ENCODE measurements at regions not wholly inside any gene's neighbourhood (a gene's known extent, or its start where the extent isn't known, plus 50 kb on each side); places are given as distances from the start of the nearest gene placed in this dataset.

DNA sequence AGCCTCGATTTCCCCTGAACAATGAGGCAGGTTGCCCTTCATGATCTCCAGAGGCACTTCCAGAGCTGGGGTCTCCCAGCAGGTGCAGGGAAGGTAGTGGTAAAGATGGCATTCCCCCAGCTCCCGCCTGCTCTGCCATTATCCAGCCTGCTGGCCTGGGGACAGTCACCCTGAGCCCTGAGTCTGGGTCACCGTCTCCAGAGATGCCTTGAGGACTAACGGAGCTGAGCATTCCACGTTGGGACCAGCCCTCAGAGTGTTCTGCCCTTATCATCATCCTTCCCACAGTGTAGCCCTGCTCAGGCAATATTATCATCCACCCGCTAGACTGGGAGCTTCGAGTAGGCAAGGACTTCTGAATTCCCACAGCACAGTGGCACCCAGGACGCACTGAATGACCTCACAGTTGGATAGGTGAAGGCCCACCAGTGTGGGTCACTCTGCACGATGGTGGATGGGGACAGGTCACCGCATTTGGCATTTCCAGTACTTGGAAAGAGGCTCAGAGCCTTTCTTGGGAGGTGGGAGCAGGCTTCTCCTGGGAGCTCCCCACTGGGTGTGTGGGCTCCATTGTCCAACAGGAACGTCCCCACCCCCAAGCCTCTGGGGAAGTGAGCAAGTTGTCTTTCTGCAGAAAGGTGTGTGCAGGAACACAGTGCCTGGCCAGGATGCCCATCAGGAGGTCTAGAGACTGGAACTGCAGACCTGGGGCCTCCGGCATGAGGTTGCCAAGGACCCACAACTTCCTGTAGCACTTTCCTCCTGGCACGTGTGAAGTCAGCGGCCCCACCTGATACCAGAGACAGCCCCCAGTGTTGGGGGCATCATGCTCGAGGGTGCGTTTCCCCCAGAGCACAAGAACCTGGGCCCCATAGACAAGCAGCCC is 51.4 kb upstream of the WNT7B start:
- H4K20me1 ChIP-seq (ENCODE audit: insufficient read depth, low read length) = no peaks in the 10 kb centered on the region
- H3K4me1 ChIP-seq (ENCODE audit: insufficient read depth, low read length, poor library complexity, severe bottlenecking) = no peaks in the 10 kb centered on the region
- no peak overlapping the region for H3K4me3 ChIP-seq (ENCODE audit: low read depth, low read length, poor library complexity, severe bottlenecking)
- intact Hi-C loops (cut with micrococcal nuclease; ENCODE audit: unreplicated experiment) = no loop called here
- DNase-seq (ENCODE audit: low spot score) = no peak
- CTCF ChIA-PET (ENCODE audit: unreplicated experiment) = no interaction called here
- H2AFZ ChIP-seq (ENCODE audit: low read length) = no peak overlapping the region
- no peaks in the 10 kb centered on the region for H3K36me3 ChIP-seq (ENCODE audit: insufficient read depth, low read length)
- H3K9me3 ChIP-seq (ENCODE audit: low read length) = no peaks in the 10 kb centered on the region
- H3K9me2 ChIP-seq (ENCODE audit: insufficient read depth, low read length) = no peaks in the 10 kb centered on the region
- TF ChIP-seq EZH2phosphoT487 (IDR thresholded peaks at IDR 0.05; ENCODE audit: borderline replicate concordance, low read depth, low read length) = no peak
- TF ChIP-seq, protein P1, sequence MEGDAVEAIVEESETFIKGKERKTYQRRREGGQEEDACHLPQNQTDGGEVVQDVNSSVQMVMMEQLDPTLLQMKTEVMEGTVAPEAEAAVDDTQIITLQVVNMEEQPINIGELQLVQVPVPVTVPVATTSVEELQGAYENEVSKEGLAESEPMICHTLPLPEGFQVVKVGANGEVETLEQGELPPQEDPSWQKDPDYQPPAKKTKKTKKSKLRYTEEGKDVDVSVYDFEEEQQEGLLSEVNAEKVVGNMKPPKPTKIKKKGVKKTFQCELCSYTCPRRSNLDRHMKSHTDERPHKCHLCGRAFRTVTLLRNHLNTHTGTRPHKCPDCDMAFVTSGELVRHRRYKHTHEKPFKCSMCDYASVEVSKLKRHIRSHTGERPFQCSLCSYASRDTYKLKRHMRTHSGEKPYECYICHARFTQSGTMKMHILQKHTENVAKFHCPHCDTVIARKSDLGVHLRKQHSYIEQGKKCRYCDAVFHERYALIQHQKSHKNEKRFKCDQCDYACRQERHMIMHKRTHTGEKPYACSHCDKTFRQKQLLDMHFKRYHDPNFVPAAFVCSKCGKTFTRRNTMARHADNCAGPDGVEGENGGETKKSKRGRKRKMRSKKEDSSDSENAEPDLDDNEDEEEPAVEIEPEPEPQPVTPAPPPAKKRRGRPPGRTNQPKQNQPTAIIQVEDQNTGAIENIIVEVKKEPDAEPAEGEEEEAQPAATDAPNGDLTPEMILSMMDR (conservative IDR thresholded peaks at IDR 0.05; ENCODE audit: low read length) = no peak
- no peak overlapping the region for H3K4me2 ChIP-seq (ENCODE audit: low read length)
- POLR2A ChIA-PET = interaction anchor here (0.6 to 1.1 kb wide), 3 partner anchors 11 to 170 kb away, joined by 4 to 5 read pairs (median 5); no protein-coding TSS in a partner anchor
- no peak overlapping the region for H3K27ac ChIP-seq (ENCODE audit: low read depth, low read length, poor library complexity, severe bottlenecking)
- no TSS peak for BruUV-seq (replicated peaks)
- H3K79me2 ChIP-seq (ENCODE audit: insufficient read depth, low read depth, low read length) = no peaks in the 10 kb centered on the region

DNA sequence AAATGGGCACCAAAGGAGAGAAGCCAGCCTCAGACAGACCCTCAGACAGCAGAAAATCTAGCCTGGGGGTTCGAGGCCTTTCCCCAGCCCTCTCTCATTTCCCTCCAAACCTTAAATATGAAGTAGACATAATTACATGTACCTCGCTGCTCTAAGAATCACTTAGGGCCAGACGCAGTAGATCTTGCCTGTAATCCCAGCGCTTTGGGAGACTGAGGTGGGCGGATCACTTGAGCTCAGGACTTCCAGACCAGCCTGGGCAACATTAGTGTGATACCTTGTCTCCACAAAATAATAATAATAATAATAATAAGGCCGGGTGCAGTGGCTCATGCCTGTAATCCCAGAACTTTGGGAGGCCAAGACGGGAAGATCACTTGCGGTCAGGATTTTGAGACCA is 52.1 kb upstream of the WNT7B start:
- Histone ChIP-seq H3K4me2 (ENCODE audit: low read length) (no peak overlapping the region), H2AFZ (ENCODE audit: low read length) (no peak overlapping the region), H3K36me3 (ENCODE audit: insufficient read depth, low read length) (no peaks in the 10 kb centered on the region), H3K79me2 (ENCODE audit: insufficient read depth, low read depth, low read length) (no peaks in the 10 kb centered on the region), H3K27ac (ENCODE audit: low read depth, low read length, poor library complexity, severe bottlenecking) (no peak overlapping the region), H3K4me3 (ENCODE audit: low read depth, low read length, poor library complexity, severe bottlenecking) (no peak overlapping the region), H3K9me2 (ENCODE audit: insufficient read depth, low read length) (no peaks in the 10 kb centered on the region), H3K9me3 (ENCODE audit: low read length) (no peaks in the 10 kb centered on the region), H3K4me1 (ENCODE audit: insufficient read depth, low read length, poor library complexity, severe bottlenecking) (no peaks in the 10 kb centered on the region), H4K20me1 (ENCODE audit: insufficient read depth, low read length) (no peaks in the 10 kb centered on the region)
- no TSS peak for BruUV-seq (replicated peaks)
- ChIA-PET CTCF (ENCODE audit: unreplicated experiment) (no interaction called here), POLR2A (no interaction called here)
- DNase-seq (ENCODE audit: low spot score) = no peak
- TF ChIP-seq EZH2phosphoT487 (IDR thresholded peaks at IDR 0.05; ENCODE audit: borderline replicate concordance, low read depth, low read length) = no peak
- TF ChIP-seq, protein P1 (conservative IDR thresholded peaks at IDR 0.05; ENCODE audit: low read length) = no peak
- intact Hi-C loops (cut with micrococcal nuclease; ENCODE audit: unreplicated experiment) = no loop called here

DNA sequence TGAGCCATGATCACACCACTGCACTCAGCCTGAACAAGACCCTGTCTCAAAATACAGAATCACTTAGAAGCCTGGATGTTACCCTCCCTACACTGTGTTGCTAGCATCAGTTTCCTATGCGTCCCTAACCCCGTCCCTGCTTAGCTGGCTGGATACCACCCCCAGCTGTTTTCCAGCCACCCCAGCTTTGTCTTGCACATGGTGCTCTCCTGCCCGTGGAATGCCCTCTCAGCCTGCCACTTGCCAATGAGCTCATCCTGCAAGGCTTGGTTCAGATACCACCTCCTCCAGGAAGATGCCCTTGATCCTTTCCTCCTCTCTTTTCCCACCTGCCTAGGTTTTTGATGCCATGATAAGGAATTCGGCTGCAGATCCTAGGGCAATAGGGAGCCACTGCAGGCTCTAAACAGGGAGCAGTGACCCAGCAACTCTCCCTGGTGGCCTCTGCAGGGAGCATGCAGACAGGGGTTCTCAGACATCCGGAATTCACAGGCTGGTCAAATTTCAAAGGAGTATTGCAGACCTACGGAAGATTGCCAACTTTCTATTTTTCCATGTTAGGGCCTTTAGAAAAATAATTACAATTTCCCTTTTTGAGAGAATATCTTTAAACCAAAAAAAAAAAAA is 52.7 kb upstream of the WNT7B start:
- no peak overlapping the region for H2AFZ ChIP-seq (ENCODE audit: low read length)
- H3K27ac ChIP-seq (ENCODE audit: low read depth, low read length, poor library complexity, severe bottlenecking) = no peak overlapping the region
- TF ChIP-seq, protein P1 (conservative IDR thresholded peaks at IDR 0.05; ENCODE audit: low read length) = no peak
- no peak for TF ChIP-seq EZH2phosphoT487 (IDR thresholded peaks at IDR 0.05; ENCODE audit: borderline replicate concordance, low read depth, low read length)
- no peak overlapping the region for H3K4me2 ChIP-seq (ENCODE audit: low read length)
- H3K4me1 ChIP-seq (ENCODE audit: insufficient read depth, low read length, poor library complexity, severe bottlenecking) = peaks cover under 1% of the 10 kb centered on the region
- no peak overlapping the region for H3K4me3 ChIP-seq (ENCODE audit: low read depth, low read length, poor library complexity, severe bottlenecking)
- H3K79me2 ChIP-seq (ENCODE audit: insufficient read depth, low read depth, low read length) = no peaks in the 10 kb centered on the region
- POLR2A ChIA-PET = no interaction called here
- BruUV-seq (replicated peaks) = no TSS peak
- H3K9me2 ChIP-seq (ENCODE audit: insufficient read depth, low read length) = no peaks in the 10 kb centered on the region
- DNase-seq (ENCODE audit: low spot score) = no peak
- H3K9me3 ChIP-seq (ENCODE audit: low read length) = no peaks in the 10 kb centered on the region
- CTCF ChIA-PET (ENCODE audit: unreplicated experiment) = no interaction called here
- no peaks in the 10 kb centered on the region for H3K36me3 ChIP-seq (ENCODE audit: insufficient read depth, low read length)
- no peaks in the 10 kb centered on the region for H4K20me1 ChIP-seq (ENCODE audit: insufficient read depth, low read length)
- intact Hi-C loops (cut with micrococcal nuclease; ENCODE audit: unreplicated experiment) = loop anchor here (10.0 kb wide), 1 partner anchor 265 kb away; the partner anchor contains the start of gene GTSE1

All from OCI-LY7 (cell line).